Neural cell (in vitro differentiated cells): ENCODE measurements at regions not wholly inside any gene's neighbourhood (a gene's known extent, or its start where the extent isn't known, plus 50 kb on each side); places are given as distances from the start of the nearest gene placed in this dataset.
"Not testable (repeated sequence)": the region's sequence is repeated elsewhere in the genome, so short reads cannot be mapped to it uniquely, and the experiment has no call there.

Experiments
- H2AFZ ChIP-seq: fragments of 200-600, 300-800 bp; sonication (generic), shearing (Covaris generic); 2 replicates; pipeline ENCODE4 v1.6.0; 2014; ENCODE audit warnings: low read depth, mild to moderate bottlenecking, antibody characterized with exemption, low read length, moderate library complexity
- H3F3A ChIP-seq: fragments of 200-600 bp; shearing (Covaris generic); 2 replicates; pipeline ENCODE4 v1.6.1; 2016; ENCODE audit warnings: mild to moderate bottlenecking, moderate library complexity, mixed read lengths, antibody characterized with exemption, low read length; ENCODE audit not compliant: insufficient read depth, poor library complexity, severe bottlenecking
- H3K27ac ChIP-seq: fragments of 200-600, 300-800 bp; sonication (generic), shearing (Covaris generic); 2 replicates; pipeline ENCODE4 v1.5.1; 2014; ENCODE audit warnings: mild to moderate bottlenecking, low read length, moderate library complexity
- H3K27me3 ChIP-seq: fragments of 300-800, 200-600 bp; sonication (generic), shearing (Covaris generic); 2 replicates; pipeline ENCODE4 v1.6.0; 2014; ENCODE audit warnings: mild to moderate bottlenecking, low read depth, low read length, moderate library complexity; ENCODE audit not compliant: insufficient read depth
- H3K36me3 ChIP-seq: fragments of 300-800, 200-600 bp; sonication (generic), shearing (Covaris generic); 2 replicates; pipeline ENCODE4 v1.5.1; 2014; ENCODE audit warnings: mild to moderate bottlenecking, antibody characterized with exemption, low read length, moderate library complexity; ENCODE audit not compliant: insufficient read depth
- H3K4me2 ChIP-seq: fragments of 300-800, 200-600 bp; sonication (generic), shearing (Covaris generic); 2 replicates; pipeline ENCODE4 v1.6.0; 2014; ENCODE audit warnings: mild to moderate bottlenecking, low read length
- H3K4me3 ChIP-seq: fragments of 300-800, 200-600 bp; sonication (generic), shearing (Covaris generic); 2 replicates; pipeline ENCODE4 v1.5.1; 2014; ENCODE audit warnings: mild to moderate bottlenecking, low read length, moderate library complexity
- H3K79me2 ChIP-seq: fragments of 200-600 bp; shearing (Covaris generic); replicated peaks from 2 replicates; pipeline ENCODE4 v1.6.0; 2014; ENCODE audit warnings: mild to moderate bottlenecking, low read length, moderate library complexity; ENCODE audit not compliant: insufficient read depth
- H3K9ac ChIP-seq: fragments of 300-800, 200-600 bp; sonication (generic), shearing (Covaris generic); 2 replicates; pipeline ENCODE4 v1.6.1; 2016; ENCODE audit warnings: mild to moderate bottlenecking, low read length, mixed read lengths
- H3K9me2 ChIP-seq: fragments of 200-600 bp; shearing (Covaris generic); 2 replicates; pipeline ENCODE4 v1.6.1; 2016; ENCODE audit warnings: mild to moderate bottlenecking, low read length, mixed read lengths; ENCODE audit not compliant: insufficient read depth
- H3K9me3 ChIP-seq: fragments of 200-600, 300-800 bp; sonication (generic), shearing (Covaris generic); 2 replicates; pipeline ENCODE4 v1.6.1; 2016; ENCODE audit warnings: mild to moderate bottlenecking, mixed run types, low read length, moderate library complexity, mixed read lengths
- H4K20me1 ChIP-seq: fragments of 200-600 bp; shearing (Covaris generic); 2 replicates; pipeline ENCODE4 v1.6.1; 2016; ENCODE audit warnings: mild to moderate bottlenecking, mixed run types; ENCODE audit not compliant: insufficient read depth
- EP300 ChIP-seq: fragments of 450-650 bp; conservative IDR thresholded peaks from 2 replicates; pipeline ENCODE4 v1.6.1; 2014; ENCODE audit warnings: antibody characterized with exemption, mild to moderate bottlenecking, moderate library complexity; ENCODE audit not compliant: poor library complexity, severe bottlenecking
- EZH2 ChIP-seq: fragments of 200-600, 300-800 bp; shearing (Covaris generic), sonication (generic); IDR thresholded peaks from 2 replicates; pipeline ENCODE4 v1.6.1; 2014; ENCODE audit warnings: antibody characterized with exemption, low read length, borderline replicate concordance, mild to moderate bottlenecking; ENCODE audit not compliant: insufficient read depth, poor library complexity, severe bottlenecking
- MXI1 ChIP-seq: fragments of 450-650 bp; conservative IDR thresholded peaks from 2 replicates; pipeline ENCODE4 v1.6.1; 2014; ENCODE audit warnings: antibody characterized with exemption, mild to moderate bottlenecking; ENCODE audit not compliant: poor library complexity, severe bottlenecking
- POLR2AphosphoS5 ChIP-seq: IDR thresholded peaks from 2 replicates; pipeline ENCODE4 v1.6.1; 2012
- RAD21 ChIP-seq: fragments of 450-650 bp; conservative IDR thresholded peaks from 2 replicates; pipeline ENCODE4 v1.6.1; 2014; ENCODE audit warnings: antibody characterized with exemption, mild to moderate bottlenecking, moderate library complexity
- SMC3 ChIP-seq: fragments of 450-650 bp; conservative IDR thresholded peaks from 2 replicates; pipeline ENCODE4 v1.6.1; 2014; ENCODE audit warnings: antibody characterized with exemption, mild to moderate bottlenecking, moderate library complexity; ENCODE audit not compliant: poor library complexity
- TAF1 ChIP-seq: IDR thresholded peaks from 2 replicates; pipeline ENCODE4 v1.6.1; 2012; ENCODE audit warnings: low read depth
- TF ChIP-seq, protein P1 (sequence below): IDR thresholded peaks from 2 replicates; pipeline ENCODE4 v1.6.1; 2012; ENCODE audit warnings: borderline replicate concordance
- TF ChIP-seq, protein P2 (sequence below): fragments of 450-650 bp; IDR thresholded peaks from 2 replicates; pipeline ENCODE4 v1.5.1; 2014; ENCODE audit warnings: antibody characterized with exemption, mild to moderate bottlenecking, moderate library complexity; ENCODE audit not compliant: poor library complexity, severe bottlenecking

- Histone ChIP-seq H3K9ac (no peak overlapping the region), H3K27ac (no peak overlapping the region), H2AFZ (no peak overlapping the region), H3K9me3 (no peaks in the 10 kb centered on the region), H3K9me2 (no peaks in the 10 kb centered on the region), H4K20me1 (no peaks in the 10 kb centered on the region), H3K27me3 (no peaks in the 10 kb centered on the region), H3K4me3 (no peak overlapping the region), H3K79me2 (no peaks in the 10 kb centered on the region), H3F3A (no peaks in the 10 kb centered on the region), H3K4me2 (no peak overlapping the region), H3K36me3 (no peaks in the 10 kb centered on the region)
- TF ChIP-seq EZH2 = no peak
- TF ChIP-seq MXI1 = no peak
- no peak for TF ChIP-seq POLR2AphosphoS5
- TF ChIP-seq, protein P1, sequence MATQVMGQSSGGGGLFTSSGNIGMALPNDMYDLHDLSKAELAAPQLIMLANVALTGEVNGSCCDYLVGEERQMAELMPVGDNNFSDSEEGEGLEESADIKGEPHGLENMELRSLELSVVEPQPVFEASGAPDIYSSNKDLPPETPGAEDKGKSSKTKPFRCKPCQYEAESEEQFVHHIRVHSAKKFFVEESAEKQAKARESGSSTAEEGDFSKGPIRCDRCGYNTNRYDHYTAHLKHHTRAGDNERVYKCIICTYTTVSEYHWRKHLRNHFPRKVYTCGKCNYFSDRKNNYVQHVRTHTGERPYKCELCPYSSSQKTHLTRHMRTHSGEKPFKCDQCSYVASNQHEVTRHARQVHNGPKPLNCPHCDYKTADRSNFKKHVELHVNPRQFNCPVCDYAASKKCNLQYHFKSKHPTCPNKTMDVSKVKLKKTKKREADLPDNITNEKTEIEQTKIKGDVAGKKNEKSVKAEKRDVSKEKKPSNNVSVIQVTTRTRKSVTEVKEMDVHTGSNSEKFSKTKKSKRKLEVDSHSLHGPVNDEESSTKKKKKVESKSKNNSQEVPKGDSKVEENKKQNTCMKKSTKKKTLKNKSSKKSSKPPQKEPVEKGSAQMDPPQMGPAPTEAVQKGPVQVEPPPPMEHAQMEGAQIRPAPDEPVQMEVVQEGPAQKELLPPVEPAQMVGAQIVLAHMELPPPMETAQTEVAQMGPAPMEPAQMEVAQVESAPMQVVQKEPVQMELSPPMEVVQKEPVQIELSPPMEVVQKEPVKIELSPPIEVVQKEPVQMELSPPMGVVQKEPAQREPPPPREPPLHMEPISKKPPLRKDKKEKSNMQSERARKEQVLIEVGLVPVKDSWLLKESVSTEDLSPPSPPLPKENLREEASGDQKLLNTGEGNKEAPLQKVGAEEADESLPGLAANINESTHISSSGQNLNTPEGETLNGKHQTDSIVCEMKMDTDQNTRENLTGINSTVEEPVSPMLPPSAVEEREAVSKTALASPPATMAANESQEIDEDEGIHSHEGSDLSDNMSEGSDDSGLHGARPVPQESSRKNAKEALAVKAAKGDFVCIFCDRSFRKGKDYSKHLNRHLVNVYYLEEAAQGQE = no peak
- TF ChIP-seq, protein P2, sequence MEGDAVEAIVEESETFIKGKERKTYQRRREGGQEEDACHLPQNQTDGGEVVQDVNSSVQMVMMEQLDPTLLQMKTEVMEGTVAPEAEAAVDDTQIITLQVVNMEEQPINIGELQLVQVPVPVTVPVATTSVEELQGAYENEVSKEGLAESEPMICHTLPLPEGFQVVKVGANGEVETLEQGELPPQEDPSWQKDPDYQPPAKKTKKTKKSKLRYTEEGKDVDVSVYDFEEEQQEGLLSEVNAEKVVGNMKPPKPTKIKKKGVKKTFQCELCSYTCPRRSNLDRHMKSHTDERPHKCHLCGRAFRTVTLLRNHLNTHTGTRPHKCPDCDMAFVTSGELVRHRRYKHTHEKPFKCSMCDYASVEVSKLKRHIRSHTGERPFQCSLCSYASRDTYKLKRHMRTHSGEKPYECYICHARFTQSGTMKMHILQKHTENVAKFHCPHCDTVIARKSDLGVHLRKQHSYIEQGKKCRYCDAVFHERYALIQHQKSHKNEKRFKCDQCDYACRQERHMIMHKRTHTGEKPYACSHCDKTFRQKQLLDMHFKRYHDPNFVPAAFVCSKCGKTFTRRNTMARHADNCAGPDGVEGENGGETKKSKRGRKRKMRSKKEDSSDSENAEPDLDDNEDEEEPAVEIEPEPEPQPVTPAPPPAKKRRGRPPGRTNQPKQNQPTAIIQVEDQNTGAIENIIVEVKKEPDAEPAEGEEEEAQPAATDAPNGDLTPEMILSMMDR = no peak
- TF ChIP-seq EP300 = no peak
- no peak for TF ChIP-seq TAF1
- TF ChIP-seq RAD21 = no peak
- no peak for TF ChIP-seq SMC3
Measured at GRCh38 chr20:12577213-12577612, 431.6 kb upstream of the SPTLC3 start.

DNA sequence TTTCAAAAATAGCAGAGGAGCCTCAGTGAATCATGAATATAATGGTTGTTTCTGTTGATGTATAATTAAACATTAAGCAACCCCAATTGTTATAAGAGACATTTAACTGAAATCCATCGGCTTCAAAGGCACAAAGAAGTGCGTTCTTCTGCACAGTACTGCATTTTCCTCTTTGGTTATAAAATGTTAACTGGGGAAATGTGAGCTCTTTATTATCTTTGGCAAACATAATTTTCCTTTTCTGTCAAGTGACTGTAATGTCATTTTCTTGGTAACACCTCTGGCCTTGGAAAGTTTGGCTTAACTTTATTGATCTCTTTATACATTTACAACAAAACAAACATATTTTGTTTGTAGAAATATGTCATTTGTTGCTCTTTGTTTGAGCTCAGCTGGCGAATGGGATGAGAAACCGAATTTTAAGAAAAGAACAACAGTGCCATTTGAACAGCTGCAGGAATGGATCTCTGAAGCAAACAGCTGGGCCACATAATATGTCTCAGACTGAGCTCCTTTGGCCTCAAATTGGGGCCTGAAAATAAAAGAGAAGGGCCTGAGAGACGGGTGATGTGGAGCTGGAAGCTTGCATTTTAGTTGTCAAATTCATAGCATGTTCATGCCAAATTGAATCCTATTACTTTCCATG is 427.0 kb upstream of the SPTLC3 start:
- H3K27me3 ChIP-seq = no peaks in the 10 kb centered on the region
- no peak overlapping the region for H3K27ac ChIP-seq
- TF ChIP-seq TAF1 (no peak), EZH2 (no peak), RAD21 (no peak), EP300 (no peak), MXI1 (no peak), POLR2AphosphoS5 (no peak)
- TF ChIP-seq, protein P1 = no peak
- no peaks in the 10 kb centered on the region for H3K9me3 ChIP-seq
- no peaks in the 10 kb centered on the region for H4K20me1 ChIP-seq
- no peak overlapping the region for H3K4me3 ChIP-seq
- no peak overlapping the region for H2AFZ ChIP-seq
- no peaks in the 10 kb centered on the region for H3F3A ChIP-seq
- H3K36me3 ChIP-seq = no peaks in the 10 kb centered on the region
- no peak overlapping the region for H3K4me2 ChIP-seq
- no peaks in the 10 kb centered on the region for H3K79me2 ChIP-seq
- H3K9me2 ChIP-seq = no peaks in the 10 kb centered on the region
- no peak overlapping the region for H3K9ac ChIP-seq

DNA sequence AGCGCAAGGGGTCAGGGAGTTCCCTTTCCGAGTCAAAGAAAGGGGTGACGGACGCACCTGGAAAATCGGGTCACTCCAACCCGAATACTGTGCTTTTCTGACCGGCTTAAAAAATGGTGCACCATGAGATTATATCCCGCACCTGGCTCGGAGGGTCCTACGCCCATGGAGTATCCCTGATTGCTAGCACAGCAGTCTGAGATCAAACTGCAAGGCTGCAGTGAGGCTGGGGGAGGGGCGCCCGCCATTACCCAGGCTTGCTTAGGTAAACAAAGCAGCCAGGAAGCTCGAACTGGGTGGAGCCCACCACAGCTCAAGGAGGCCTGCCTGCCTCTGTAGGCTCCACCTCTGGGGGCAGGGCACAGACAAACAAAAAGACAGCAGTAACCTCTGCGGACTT is 426.1 kb upstream of the SPTLC3 start:
- H3K27ac ChIP-seq = not testable (repeated sequence)

More for the DNA sequence above, 426.1 kb upstream of the SPTLC3 start:
- H2AFZ ChIP-seq, H3K9ac ChIP-seq, H3K4me3 ChIP-seq, H3F3A ChIP-seq, H3K36me3 ChIP-seq, H4K20me1 ChIP-seq, H3K4me2 ChIP-seq, H3K27me3 ChIP-seq, H3K9me2 ChIP-seq, H3K9me3 ChIP-seq, H3K79me2 ChIP-seq: not testable (repeated sequence)
